NCI-H82 treated with DMSO at 0.1 percent for 48 hours (cell line): ENCODE measurements at regions not wholly inside any gene's neighbourhood (a gene's known extent, or its start where the extent isn't known, plus 50 kb on each side); places are given as distances from the start of the nearest gene placed in this dataset.

Experiments
- DNase-seq: peaks from one replicate; lab custom pipeline; 2025; ENCODE audit not compliant: unreplicated experiment; lab: John Stamatoyannopoulos, UW

GRCh38 chr5:2196989-2197619 lies 314.4 kb upstream of the IRX4 start:
- DNase-seq, result no peak

DNA sequence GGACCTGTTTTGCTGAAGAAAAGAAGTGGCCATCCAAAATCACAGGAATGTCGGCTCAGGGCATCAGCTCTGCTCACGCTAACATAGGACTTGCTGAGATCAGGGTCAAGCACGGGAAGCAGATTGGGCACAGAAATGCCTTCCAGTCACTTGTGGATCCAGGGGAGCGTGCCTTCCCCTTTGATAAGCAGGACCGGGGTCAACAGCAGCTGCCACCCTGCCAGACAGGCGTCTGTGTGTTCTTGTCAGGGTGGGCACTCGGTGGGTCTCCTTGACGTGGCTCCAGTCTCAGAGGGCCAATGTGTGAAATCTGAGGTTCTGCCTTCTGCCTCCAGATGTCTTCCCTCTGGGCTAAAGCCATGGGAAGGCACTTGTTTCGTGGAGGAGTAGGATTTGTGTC lies 313.7 kb upstream of the IRX4 start:
- DNase-seq, result no peak

- no peak for DNase-seq
Measured at GRCh38 chr5:2194949-2195348, 312.2 kb upstream of the IRX4 start.

DNA sequence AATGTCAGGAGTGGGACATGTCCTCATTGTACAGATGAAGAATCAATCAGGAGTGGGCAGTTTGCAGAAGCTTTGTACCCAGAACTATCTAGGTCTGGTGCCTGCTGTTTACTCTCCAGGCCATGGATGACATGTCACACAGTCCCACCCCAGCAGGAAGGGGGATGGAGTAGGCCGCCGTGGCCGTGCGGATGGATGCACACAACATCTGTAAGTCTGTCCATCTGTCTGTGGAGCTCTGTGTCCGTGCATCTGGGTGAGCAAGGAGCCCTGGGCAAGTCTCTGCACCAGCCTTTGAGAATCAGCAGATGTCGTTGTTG lies 311.5 kb upstream of the IRX4 start:
- no peak for DNase-seq

DNA sequence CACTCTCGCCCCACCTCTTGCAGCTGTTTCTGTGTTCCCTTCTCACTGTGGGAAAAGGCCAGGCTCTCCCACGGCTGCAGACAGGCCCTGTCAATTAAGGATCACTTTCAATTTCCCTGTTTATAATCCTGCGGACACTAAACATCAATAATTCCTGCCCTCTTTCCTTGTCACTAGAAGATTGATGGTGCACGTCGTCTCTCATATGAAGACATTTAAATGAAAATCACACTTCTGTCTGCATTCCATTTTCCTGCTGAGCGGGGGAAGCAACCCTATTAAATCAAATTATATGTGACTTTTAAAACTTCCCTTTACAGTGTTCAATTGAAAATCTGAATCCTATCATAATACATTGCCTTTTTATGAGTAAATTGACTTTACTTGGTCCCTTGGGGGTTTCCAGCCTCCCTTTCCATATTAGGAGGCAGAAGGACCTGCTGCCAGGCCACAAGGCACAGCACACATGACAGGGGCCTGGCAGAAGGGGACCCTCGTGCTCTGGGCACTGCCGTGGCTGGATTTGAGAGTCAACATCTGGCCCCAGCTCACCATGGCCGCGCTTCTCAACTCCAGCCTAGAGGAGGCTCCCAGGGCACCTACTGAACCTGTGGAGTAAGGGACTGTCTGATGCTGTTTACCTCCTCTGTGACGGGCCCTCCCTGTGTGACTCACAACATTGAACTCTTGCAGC lies 311.0 kb upstream of the IRX4 start:
- DNase-seq, result no peak

DNA sequence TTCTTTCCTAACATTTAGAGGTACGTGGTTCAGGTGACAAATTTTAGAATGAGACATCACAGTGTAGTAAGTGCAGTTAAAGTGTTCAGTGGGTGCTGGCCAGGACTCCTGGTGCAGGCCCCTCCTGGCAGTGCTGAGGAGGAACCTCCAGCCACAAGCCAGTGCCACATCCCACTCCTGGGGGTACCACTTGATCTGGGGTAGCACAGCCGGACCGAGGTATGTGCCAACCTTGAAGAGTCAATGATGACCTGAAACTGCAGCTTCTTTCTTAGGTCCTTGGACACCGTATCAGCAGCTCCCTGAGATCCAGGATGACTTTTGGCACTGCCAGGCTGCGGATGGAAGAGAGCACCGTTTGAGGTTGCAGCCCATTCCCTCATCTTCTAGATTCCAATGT lies 310.4 kb upstream of the IRX4 start:
- no peak for DNase-seq

DNA sequence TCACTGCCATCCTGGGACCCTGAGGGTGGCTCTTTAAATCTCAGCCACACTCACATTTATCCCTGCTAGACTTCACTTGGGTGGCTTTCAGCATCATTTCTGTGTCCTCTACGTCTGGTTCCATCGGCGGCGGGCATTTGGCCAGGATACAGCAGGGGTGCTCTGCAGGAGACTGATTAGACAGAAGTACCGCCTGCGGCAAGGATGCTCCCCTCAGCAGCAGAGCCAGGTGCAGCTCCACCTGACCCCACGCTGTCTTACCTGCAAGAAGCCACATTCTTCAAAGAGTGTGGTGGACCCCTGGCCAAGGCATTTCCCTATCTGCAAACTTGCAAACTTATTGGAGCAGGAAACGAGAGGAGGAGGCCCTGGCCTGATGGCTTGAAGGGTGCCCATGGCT lies 309.8 kb upstream of the IRX4 start:
- no peak for DNase-seq

DNA sequence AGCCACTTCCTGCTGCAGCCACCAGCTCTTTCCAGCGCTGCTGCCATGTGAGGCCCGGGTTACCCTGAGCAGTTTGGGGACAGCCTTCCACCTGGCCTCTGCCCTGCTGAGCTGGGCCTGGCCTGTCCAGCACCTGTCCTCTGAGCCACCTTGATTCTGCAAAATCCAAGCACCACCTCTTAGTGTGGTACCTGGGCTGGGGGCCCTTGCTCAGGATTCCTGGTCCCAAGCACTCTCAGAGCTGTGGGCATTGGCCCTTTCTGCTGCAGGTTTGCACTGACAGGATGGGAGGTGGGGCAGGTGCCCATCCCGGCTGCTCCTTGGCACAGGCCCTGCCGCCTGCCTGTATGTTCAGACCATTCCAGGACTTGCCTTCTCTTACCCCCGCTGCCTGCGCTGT lies 309.2 kb upstream of the IRX4 start:
- DNase-seq, result no peak

DNA sequence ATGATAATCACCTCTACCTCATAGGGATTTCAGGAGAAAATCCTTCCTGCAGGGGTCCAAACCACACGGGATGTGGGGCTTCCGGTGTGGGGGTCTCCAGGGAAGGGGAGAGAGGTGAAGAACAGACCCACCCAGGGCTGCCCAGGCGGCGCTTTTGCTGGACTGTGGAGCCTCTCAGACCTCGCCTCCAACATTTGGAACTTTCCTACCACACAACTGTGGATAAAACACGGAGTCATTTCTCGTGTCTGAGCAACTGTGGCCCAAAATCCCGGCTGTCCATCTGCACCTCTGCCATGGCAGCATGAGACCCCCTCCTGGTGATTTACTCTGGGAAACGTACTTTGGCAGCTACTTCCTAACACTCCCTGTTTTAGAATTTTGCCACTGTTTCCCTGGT lies 307.8 kb upstream of the IRX4 start:
- no peak for DNase-seq

- DNase-seq, result no peak
Measured at GRCh38 chr5:2188661-2189060, 305.9 kb upstream of the IRX4 start.

GRCh38 chr5:2188137-2188536 lies 305.4 kb upstream of the IRX4 start:
- no peak for DNase-seq

- DNase-seq, result no peak
Measured at GRCh38 chr5:2187687-2188086, 305.0 kb upstream of the IRX4 start.

GRCh38 chr5:2187156-2187555 lies 304.4 kb upstream of the IRX4 start:
- DNase-seq, result no peak

DNA sequence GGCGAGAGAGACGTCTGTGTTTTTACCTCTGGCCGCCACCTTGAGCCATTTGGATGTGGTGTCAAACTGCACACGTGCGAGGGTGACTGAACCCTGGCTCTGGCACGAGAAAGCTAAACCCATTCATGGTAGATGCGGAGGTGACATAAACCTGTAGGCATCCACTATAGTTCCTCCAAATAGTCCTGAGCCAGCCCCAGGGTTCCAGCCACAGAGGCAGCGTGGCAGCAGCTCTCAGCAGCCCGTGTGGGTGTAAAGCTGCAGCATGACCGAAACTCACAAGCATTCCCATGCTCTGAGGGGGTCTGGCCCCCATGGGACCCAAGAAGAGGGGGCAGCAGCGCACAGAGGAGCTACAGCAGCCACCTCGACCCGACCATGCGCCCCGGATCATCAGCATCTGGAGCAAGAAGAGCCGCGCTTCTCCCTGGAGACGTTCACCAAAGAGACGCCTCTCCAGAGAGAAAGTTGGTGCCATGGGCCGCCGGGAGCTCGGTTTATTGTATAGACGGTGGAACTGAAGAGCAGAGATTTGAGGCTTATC lies 303.8 kb upstream of the IRX4 start:
- DNase-seq, result no peak

GRCh38 chr5:2185646-2186471 lies 303.1 kb upstream of the IRX4 start:
- DNase-seq, result no peak

DNA sequence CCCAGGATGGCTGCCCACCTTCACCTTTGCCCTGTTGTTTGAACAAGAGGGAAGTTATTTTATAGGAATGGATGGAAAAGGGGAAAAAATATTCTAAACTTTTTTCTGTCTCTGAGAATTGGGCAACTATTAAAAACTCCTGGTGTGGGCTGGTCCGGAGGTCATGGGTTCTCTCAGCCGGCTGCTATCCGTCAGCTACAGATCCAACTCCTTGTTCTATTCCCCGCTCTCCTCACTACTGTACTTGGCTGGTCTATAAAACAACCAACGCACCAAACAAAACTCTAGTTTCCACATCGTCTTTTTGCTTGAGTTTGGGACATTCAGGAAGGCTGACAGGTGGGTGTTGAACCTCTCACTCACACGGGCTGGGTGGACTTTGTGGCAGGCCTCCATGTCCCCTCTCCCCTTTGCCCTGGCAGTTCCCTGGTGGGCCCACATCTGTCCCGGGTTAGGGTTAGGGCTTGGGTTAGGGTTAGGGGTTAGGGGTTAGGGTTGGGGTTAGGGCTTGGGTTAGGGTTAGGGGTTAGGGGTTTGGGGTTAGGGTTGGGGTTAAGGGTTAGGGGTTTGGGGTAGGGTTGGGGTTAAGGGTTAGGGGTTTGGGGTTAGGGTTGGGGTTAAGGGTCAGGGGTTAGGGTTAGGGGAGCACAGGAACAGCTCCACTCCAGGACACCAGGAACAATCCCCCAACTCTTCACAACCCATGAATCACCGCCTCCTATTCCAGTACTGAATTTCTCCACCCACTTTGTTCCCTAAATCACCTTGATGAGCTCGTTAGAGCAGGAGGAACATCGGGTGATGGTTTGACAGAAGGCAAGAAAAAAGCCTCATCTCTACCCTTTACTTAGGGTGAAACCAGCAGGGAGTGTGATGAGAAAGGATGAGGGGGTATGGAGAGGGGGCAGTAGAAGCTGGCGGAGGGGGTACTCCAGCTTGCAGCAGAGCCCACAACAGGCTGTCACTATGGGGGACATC lies 302.1 kb upstream of the IRX4 start:
- DNase-seq, result no peak

DNA sequence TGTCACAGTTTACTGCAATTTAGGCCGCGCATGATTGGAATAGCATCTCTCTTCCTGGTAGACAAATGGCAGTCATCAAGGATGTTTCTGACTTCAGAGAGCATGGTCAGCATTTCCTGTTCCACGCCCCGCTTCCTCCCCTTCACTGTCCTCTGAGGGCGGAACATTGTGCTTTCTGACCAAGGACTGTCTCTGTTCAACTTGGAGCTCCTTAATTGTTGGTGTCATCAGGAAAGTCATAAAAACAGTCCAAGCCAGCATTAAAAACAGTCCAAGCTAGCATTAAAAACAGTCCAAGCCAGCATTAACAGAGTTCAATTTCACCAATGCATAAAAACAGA lies 301.3 kb upstream of the IRX4 start:
- DNase-seq, result no peak

DNA sequence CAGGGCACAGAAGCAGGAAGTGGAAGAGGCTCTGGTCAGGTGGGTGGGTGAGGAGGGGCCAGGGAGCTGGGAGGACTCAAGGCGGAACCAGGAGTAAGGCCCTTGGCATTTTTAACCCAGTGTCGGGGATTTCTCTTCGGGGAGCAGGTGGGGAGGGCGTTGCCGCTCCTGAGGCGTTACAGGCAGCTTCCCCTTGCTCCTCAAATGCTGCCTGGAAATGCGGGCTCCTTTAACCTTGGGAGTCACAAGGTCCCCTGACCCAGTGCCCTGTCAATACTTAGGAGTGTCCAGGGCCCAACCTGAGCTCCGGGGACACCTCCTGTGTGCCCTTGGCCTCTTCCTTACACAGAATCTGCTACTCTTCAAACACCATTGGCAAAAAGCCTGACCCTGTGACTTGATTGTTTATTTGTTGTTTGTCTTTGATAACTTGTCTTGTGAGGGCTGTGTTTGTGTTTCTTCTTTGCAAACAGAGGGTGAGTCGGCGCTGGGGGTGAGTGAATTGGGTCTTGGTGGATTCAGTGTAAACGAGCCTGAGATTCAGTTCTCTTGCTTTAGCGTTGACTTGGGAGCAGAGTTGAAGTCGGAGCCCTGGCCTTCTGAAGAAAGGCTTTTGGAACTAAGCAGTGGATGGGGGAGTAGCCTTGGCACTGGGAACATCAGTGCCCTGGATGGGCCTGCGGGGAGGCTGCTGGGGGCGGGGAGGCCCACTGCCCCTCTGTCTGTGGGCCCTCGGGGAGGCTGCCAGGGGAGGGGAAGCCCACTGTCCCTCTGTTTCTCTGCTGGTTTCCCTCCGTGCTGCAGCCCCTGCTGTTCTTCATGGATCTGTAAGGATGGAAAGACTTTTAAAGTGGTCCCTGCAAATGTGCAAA lies 300.7 kb upstream of the IRX4 start:
- DNase-seq, result no peak

DNA sequence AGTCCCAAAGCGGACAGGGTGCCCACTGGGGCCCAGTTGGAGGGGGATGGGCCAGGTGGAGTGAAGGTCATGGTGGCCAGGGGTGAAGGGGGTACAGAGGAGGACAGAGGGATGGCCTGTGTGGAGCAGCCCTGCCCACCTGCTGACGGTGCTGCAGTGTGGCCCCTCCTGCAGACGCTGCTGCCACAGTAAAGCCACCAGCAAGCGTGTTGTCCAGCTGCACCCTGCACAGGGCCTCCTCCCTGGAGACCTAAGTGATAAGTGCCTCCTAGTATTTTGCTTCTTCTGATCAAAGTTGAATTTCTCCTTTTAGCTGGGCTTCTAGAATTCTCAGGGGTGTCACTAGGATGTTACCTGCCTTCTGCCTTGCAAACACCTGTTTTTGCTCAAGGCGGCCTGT lies 299.3 kb upstream of the IRX4 start:
- no peak for DNase-seq

DNA sequence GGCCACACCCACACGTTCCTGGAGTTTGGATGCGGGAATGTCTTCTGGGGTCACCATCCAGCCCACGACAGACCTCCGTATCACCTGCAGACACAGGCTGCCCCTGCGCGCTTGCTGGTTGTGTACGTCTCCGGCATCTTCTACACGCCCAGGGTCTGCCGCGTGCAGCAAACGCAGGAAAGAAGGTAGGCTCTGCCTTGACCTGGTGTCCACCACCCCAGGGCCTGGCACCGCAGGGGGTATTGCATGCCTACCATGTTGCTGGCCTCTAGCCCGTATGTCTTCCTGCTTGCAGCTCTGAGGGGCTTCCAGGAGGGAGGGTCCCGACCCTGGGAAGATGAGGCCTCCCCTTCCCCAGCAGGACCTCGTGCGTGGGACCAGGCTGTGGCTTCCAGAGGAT lies 298.8 kb upstream of the IRX4 start:
- no peak for DNase-seq
